ENCODE measurements at regions not wholly inside any gene's neighbourhood (a gene's known extent, or its start where the extent isn't known, plus 50 kb on each side); places are given as distances from the start of the nearest gene placed in this dataset.
A peak's percentile ranks its signal among the peaks of the same experiment; 100 is the strongest.
"Not testable (repeated sequence)": the region's sequence is repeated elsewhere in the genome, so short reads cannot be mapped to it uniquely, and the experiment has no call there.

DNA sequence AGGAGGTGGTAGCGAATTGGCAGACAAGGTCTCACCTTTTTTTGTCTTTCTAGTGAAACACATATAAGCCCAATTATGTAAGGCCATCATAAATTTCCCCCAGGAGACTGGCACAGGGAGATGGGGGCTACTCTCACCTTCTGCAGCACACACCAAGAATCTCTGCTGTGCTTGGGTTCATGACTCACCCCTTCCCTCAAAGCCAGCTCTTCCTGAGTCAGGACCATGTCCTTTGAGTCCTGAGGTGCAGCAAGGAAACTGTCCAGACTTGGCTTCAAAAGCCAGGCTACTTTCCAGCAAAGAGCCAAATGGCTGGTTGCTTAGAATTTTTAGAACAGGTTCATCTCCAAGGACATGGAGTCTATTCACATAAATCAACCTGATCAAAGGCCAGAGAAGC lies 368.7 kb downstream of the BCL2L11 start:
- H3K4me1 ChIP-seq (ENCODE audit: control insufficient read depth in 2 of 2, insufficient read depth in 2 of 2, low read length in 1 of 2); H3K27me3 ChIP-seq (ENCODE audit: control insufficient read depth in 1 of 2, insufficient read depth in 2 of 2, low read length in 2 of 2); H3K36me3 ChIP-seq (ENCODE audit: control insufficient read depth in 2 of 2, insufficient read depth in 2 of 2, low read length in 1 of 2); H3K27ac ChIP-seq (ENCODE audit: low read depth in 2 of 2, low read length in 1 of 2); H3K9me3 ChIP-seq (ENCODE audit: control insufficient read depth in 2 of 2, insufficient read depth in 1 of 2, low read depth in 1 of 2, low read length in 1 of 2); H3K4me3 ChIP-seq (ENCODE audit: low read depth in 1 of 2, low read length in 2 of 2): not testable (repeated sequence)
- WGBS, 2 donors: no CpG with 5 or more reads among the region's 1 CpG

DNA sequence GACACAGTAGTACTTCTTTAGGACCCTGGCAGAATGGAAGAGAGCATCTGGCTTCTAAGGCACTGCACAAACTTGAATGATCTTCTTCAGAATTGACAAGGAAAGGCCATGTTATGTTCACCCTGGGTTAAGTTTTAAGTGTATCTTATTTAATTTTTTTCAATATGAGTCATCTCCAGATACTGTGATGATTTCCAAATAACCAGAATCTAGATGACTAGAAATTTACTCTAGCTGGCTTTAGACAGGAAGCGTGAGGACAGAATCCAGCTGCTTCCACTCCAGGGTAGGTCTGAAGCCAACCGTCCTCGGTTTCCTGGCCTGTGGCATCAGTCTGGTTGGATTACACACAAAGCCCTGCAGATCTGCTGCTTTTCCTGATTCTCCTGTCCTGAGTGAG lies 370.5 kb downstream of the BCL2L11 start:
- WGBS, 2 donors: no CpG with 5 or more reads among the region's 3 CpGs
- not testable (repeated sequence) for H3K27me3 ChIP-seq (ENCODE audit: control insufficient read depth in 1 of 2, insufficient read depth in 2 of 2, low read length in 2 of 2); H3K9me3 ChIP-seq (ENCODE audit: control insufficient read depth in 2 of 2, insufficient read depth in 1 of 2, low read depth in 1 of 2, low read length in 1 of 2); H3K36me3 ChIP-seq (ENCODE audit: control insufficient read depth in 2 of 2, insufficient read depth in 2 of 2, low read length in 1 of 2); H3K4me1 ChIP-seq (ENCODE audit: control insufficient read depth in 2 of 2, insufficient read depth in 2 of 2, low read length in 1 of 2); H3K4me3 ChIP-seq (ENCODE audit: low read depth in 1 of 2, low read length in 2 of 2); H3K27ac ChIP-seq (ENCODE audit: low read depth in 2 of 2, low read length in 1 of 2)

DNA sequence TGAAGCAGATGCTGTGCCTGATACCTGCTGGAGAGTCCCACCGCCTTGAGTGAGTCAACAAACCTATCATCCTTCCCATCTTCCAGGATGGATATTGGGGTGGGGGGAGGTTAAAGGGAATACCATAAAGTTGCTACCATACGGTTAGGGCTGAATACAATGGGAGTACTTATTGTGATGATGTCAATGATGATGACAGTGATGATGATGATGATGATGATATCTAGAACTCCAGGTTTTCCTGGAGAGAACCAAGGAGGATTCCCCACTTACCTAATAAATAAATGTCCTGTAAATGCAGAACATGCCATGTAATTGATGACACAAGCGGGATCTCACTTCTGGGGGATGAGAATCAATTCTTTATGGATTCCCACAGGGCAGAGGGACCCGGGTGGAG lies 370.9 kb downstream of the BCL2L11 start:
- H3K4me3 ChIP-seq (ENCODE audit: low read depth in 1 of 2, low read length in 2 of 2); H3K27ac ChIP-seq (ENCODE audit: low read depth in 2 of 2, low read length in 1 of 2); H3K36me3 ChIP-seq (ENCODE audit: control insufficient read depth in 2 of 2, insufficient read depth in 2 of 2, low read length in 1 of 2); H3K27me3 ChIP-seq (ENCODE audit: control insufficient read depth in 1 of 2, insufficient read depth in 2 of 2, low read length in 2 of 2); H3K4me1 ChIP-seq (ENCODE audit: control insufficient read depth in 2 of 2, insufficient read depth in 2 of 2, low read length in 1 of 2); H3K9me3 ChIP-seq (ENCODE audit: control insufficient read depth in 2 of 2, insufficient read depth in 1 of 2, low read depth in 1 of 2, low read length in 1 of 2): not testable (repeated sequence)
- 79 to 84% methylated on average over 2 to 3 of the region's 4 CpGs for WGBS, 2 donors

DNA sequence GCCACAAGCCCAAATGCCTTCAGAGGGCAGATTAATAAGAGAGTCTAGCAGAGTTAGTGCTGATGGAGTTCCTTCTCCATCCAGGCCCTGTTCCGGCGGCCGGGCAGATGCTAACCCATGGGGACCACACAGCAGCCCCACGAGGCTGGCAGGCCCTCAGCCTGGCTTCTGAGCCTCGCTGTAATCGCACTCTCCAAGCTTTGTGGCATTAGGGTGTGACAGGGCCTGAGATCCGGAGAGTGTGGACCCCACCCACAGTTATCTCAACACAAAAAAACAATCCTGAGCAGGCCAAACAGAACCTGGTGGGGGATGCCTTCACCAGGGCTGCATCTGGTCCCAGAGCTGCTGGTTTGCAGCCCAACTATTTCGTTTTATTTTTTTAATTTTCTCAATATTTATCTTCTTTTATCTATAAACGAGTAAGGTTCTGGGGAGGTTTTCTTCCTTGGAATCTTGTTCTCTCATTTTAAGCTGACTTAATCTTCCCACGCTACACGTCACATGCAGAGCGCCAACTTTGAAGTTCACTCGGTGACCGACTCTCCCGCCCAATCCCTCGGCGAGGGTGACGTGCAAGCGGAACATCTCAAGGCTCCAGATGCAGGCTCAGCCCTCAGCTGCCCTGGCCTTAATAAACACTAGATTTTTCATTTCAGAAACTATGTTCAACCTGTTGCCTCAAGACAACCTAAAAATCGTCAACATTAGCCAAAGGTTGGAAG lies 372.4 kb downstream of the BCL2L11 start:
- H3K9me3 ChIP-seq (ENCODE audit: control insufficient read depth in 2 of 2, insufficient read depth in 1 of 2, low read depth in 1 of 2, low read length in 1 of 2); H3K27me3 ChIP-seq (ENCODE audit: control insufficient read depth in 1 of 2, insufficient read depth in 2 of 2, low read length in 2 of 2); H3K36me3 ChIP-seq (ENCODE audit: control insufficient read depth in 2 of 2, insufficient read depth in 2 of 2, low read length in 1 of 2); H3K4me3 ChIP-seq (ENCODE audit: low read depth in 1 of 2, low read length in 2 of 2); H3K4me1 ChIP-seq (ENCODE audit: control insufficient read depth in 2 of 2, insufficient read depth in 2 of 2, low read length in 1 of 2): not testable (repeated sequence)
- WGBS, 2 donors: 42 to 53% methylated on average over 3 to 8 of the region's 20 CpGs
- H3K27ac ChIP-seq (ENCODE audit: low read depth in 2 of 2, low read length in 1 of 2): peak overlapping the region in 1 of 2 donors; percentile 40

DNA sequence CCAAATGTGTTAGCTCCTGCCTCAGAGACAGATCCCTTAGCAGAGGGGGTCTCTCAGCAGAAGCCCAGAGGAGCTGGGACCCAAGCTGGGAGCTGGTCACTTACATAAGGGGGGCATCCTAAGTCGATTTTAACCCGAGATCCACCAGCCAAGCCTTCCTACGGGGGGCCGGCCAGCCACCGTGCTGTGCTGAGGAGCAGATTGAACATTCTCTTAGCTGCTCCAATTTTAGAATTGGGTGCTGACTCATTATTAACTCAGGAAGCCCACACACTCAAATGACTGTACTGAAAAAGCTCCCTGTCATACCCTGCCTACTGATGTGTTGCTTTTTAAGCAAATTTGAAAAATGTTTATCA lies 373.0 kb downstream of the BCL2L11 start:
- H3K27ac ChIP-seq (ENCODE audit: low read depth in 2 of 2, low read length in 1 of 2): peak overlapping the region in 1 of 2 donors; percentile 40

DNA sequence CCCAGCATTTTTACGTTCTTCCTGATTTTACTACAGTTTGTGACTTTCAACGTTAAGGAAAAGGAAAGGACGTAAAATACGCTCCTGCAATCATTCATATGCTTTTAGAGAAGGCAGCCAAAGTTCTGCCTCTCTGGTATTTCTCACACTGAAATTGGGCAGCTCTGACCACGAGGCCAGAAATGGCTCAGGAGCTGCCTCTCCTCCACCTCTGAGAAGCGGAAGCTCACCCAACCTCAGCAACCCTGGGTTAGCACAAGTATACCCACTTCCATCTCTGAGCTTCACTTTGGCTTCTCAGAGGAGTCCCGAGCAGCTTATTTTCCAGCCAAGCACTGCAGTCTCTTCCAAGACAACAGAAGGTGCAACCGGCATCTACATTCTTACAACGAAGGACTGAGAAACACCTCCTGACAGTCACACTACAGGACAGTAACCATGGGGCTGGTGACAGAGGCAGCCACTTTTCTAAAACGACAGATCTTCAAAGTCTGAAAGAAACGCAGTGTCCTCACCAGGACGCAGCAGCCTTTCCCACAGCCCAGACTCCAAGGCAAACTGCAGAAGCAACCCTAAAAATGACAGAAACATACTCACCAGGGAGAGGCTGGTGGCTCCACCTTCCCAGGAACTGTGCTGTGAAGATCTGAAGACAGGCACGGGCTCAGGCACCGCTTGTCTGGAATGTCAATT lies 373.7 kb downstream of the BCL2L11 start:
- not testable (repeated sequence) for H3K9me3 ChIP-seq (ENCODE audit: control insufficient read depth in 2 of 2, insufficient read depth in 1 of 2, low read depth in 1 of 2, low read length in 1 of 2); H3K27me3 ChIP-seq (ENCODE audit: control insufficient read depth in 1 of 2, insufficient read depth in 2 of 2, low read length in 2 of 2); H3K4me1 ChIP-seq (ENCODE audit: control insufficient read depth in 2 of 2, insufficient read depth in 2 of 2, low read length in 1 of 2); H3K36me3 ChIP-seq (ENCODE audit: control insufficient read depth in 2 of 2, insufficient read depth in 2 of 2, low read length in 1 of 2)
- peak overlapping the region in 1 of 2 donors; percentile 22 for H3K4me3 ChIP-seq (ENCODE audit: low read depth in 1 of 2, low read length in 2 of 2)
- 14 to 27% methylated on average over 7 to 9 of the region's 14 CpGs for WGBS, 2 donors
- peak overlapping the region in 1 of 2 donors; percentile 68 for H3K27ac ChIP-seq (ENCODE audit: low read depth in 2 of 2, low read length in 1 of 2)

More for the DNA sequence above, 373.0 kb downstream of the BCL2L11 start:
- not testable (repeated sequence) for H3K9me3 ChIP-seq (ENCODE audit: control insufficient read depth in 2 of 2, insufficient read depth in 1 of 2, low read depth in 1 of 2, low read length in 1 of 2); H3K4me3 ChIP-seq (ENCODE audit: low read depth in 1 of 2, low read length in 2 of 2); H3K36me3 ChIP-seq (ENCODE audit: control insufficient read depth in 2 of 2, insufficient read depth in 2 of 2, low read length in 1 of 2); H3K27me3 ChIP-seq (ENCODE audit: control insufficient read depth in 1 of 2, insufficient read depth in 2 of 2, low read length in 2 of 2); H3K4me1 ChIP-seq (ENCODE audit: control insufficient read depth in 2 of 2, insufficient read depth in 2 of 2, low read length in 1 of 2)
- 29 to 37% methylated on average over 5 of the region's 5 CpGs for WGBS, 2 donors

DNA sequence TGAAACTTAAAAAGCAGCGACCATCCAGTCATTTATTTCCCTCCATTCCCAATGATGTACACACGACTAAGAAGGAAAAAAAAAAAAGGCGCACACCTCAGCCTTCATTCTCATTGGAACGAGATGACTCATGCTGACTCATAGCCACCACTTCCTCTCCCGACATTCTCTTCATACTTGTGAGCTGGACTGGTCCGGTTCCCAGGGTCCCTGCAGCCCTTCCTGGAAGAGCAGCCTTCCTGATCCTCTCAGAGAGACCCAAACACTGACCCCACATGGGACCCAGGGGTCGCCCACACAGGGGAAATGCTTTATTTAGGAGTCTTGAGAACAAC lies 374.2 kb downstream of the BCL2L11 start:
- not testable (repeated sequence) for H3K4me1 ChIP-seq (ENCODE audit: control insufficient read depth in 2 of 2, insufficient read depth in 2 of 2, low read length in 1 of 2); H3K9me3 ChIP-seq (ENCODE audit: control insufficient read depth in 2 of 2, insufficient read depth in 1 of 2, low read depth in 1 of 2, low read length in 1 of 2); H3K27me3 ChIP-seq (ENCODE audit: control insufficient read depth in 1 of 2, insufficient read depth in 2 of 2, low read length in 2 of 2); H3K36me3 ChIP-seq (ENCODE audit: control insufficient read depth in 2 of 2, insufficient read depth in 2 of 2, low read length in 1 of 2)
- H3K27ac ChIP-seq (ENCODE audit: low read depth in 2 of 2, low read length in 1 of 2): peak overlapping the region in 1 of 2 donors; percentile 68
- H3K4me3 ChIP-seq (ENCODE audit: low read depth in 1 of 2, low read length in 2 of 2): peak overlapping the region in 1 of 2 donors; percentile 22
- 0 to 5% methylated on average over 1 to 4 of the region's 7 CpGs for WGBS, 2 donors

DNA sequence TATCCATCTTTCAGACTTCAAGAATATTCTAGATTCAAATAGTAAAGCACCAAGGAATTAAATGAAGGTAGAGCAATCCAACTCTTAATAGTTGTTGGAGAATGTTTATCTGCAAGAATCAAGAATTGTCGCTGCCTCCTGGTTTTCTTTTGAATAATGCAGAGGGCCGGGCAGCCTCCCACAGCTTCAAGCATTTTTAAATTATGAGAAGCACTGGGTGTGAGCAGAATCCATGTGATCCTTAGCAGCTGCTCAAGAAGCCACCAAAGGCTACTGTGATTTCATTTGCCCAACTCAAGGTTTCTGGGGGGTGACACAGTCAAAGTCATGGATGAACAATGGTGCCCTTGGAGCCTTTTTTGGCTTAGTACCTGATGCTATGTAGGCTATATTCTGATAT lies 374.9 kb downstream of the BCL2L11 start:
- 46 to 55% methylated on average over 2 of the region's 2 CpGs for WGBS, 2 donors
- not testable (repeated sequence) for H3K27me3 ChIP-seq (ENCODE audit: control insufficient read depth in 1 of 2, insufficient read depth in 2 of 2, low read length in 2 of 2); H3K4me1 ChIP-seq (ENCODE audit: control insufficient read depth in 2 of 2, insufficient read depth in 2 of 2, low read length in 1 of 2); H3K36me3 ChIP-seq (ENCODE audit: control insufficient read depth in 2 of 2, insufficient read depth in 2 of 2, low read length in 1 of 2); H3K4me3 ChIP-seq (ENCODE audit: low read depth in 1 of 2, low read length in 2 of 2); H3K9me3 ChIP-seq (ENCODE audit: control insufficient read depth in 2 of 2, insufficient read depth in 1 of 2, low read depth in 1 of 2, low read length in 1 of 2)
- H3K27ac ChIP-seq (ENCODE audit: low read depth in 2 of 2, low read length in 1 of 2): peak overlapping the region in 1 of 2 donors; percentile 39

DNA sequence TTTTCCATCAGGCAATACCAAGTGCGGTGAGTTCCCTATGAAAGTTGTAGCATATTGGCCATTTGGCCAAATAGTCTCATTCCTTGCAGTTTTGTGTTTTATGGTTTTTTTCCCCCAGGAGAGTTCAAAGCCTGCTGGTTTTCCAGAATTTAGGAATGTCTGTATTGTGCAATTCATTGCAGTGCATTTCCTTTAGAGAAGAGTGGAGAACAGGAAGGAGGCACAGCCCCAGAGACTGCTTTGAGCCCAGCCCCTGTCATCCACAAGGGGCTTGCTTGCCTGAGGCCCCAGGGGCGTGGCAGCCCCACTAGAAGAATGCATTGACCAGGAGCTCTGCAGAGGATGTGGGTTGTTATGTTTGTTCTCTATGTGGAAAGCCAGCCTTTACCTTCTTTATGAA lies 375.5 kb downstream of the BCL2L11 start:
- not testable (repeated sequence) for H3K27ac ChIP-seq (ENCODE audit: low read depth in 2 of 2, low read length in 1 of 2); H3K9me3 ChIP-seq (ENCODE audit: control insufficient read depth in 2 of 2, insufficient read depth in 1 of 2, low read depth in 1 of 2, low read length in 1 of 2); H3K36me3 ChIP-seq (ENCODE audit: control insufficient read depth in 2 of 2, insufficient read depth in 2 of 2, low read length in 1 of 2); H3K4me1 ChIP-seq (ENCODE audit: control insufficient read depth in 2 of 2, insufficient read depth in 2 of 2, low read length in 1 of 2); H3K27me3 ChIP-seq (ENCODE audit: control insufficient read depth in 1 of 2, insufficient read depth in 2 of 2, low read length in 2 of 2); H3K4me3 ChIP-seq (ENCODE audit: low read depth in 1 of 2, low read length in 2 of 2)
- 65 to 92% methylated on average over 1 to 2 of the region's 2 CpGs for WGBS, 2 donors

DNA sequence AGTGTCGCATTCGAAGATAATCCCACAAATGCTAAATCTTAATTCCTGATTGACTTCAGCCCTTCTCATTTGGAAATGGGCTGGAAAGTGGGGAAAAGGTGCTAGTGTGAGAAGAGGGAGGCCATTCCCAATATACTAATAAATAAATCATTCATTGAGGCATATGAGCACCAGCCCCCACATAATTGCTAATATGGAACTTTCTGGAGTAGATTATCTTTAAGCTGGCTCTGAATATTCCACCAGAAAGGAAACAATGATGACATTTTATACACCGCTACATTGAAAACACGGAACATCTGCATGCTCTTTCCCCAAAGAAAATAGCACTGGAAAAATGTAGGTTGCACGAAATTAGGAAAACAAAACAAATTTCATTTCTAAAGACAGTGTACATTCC lies 376.1 kb downstream of the BCL2L11 start:
- not testable (repeated sequence) for H3K27ac ChIP-seq (ENCODE audit: low read depth in 2 of 2, low read length in 1 of 2); H3K27me3 ChIP-seq (ENCODE audit: control insufficient read depth in 1 of 2, insufficient read depth in 2 of 2, low read length in 2 of 2); H3K9me3 ChIP-seq (ENCODE audit: control insufficient read depth in 2 of 2, insufficient read depth in 1 of 2, low read depth in 1 of 2, low read length in 1 of 2); H3K4me1 ChIP-seq (ENCODE audit: control insufficient read depth in 2 of 2, insufficient read depth in 2 of 2, low read length in 1 of 2); H3K36me3 ChIP-seq (ENCODE audit: control insufficient read depth in 2 of 2, insufficient read depth in 2 of 2, low read length in 1 of 2); H3K4me3 ChIP-seq (ENCODE audit: low read depth in 1 of 2, low read length in 2 of 2)
- WGBS, 2 donors: 62 to 83% methylated on average over 4 of the region's 5 CpGs

Measured in esophagus (tissue), 2 donors.